Fibroblast of the aortic adventitia (primary cell): ENCODE measurements at regions not wholly inside any gene's neighbourhood (a gene's known extent, or its start where the extent isn't known, plus 50 kb on each side); places are given as distances from the start of the nearest gene placed in this dataset.

ENCODE experiments used
- DNase-seq: peaks from one replicate; pipeline ENCODE4 v3.0.0-alpha.2; 2010; ENCODE audit warnings: low read depth
- H3K4me3 ChIP-seq: 2 replicates; pipeline ENCODE4 v1.5.1; 2011; ENCODE audit warnings: low read depth, mild to moderate bottlenecking, control low read depth, low read length, moderate library complexity
- TF ChIP-seq, protein P1 (sequence below): IDR thresholded peaks from 2 replicates; pipeline ENCODE4 v1.5.1; 2011; ENCODE audit warnings: mild to moderate bottlenecking, low read length, control low read depth, inconsistent platforms; ENCODE audit not compliant: insufficient read depth

DNA sequence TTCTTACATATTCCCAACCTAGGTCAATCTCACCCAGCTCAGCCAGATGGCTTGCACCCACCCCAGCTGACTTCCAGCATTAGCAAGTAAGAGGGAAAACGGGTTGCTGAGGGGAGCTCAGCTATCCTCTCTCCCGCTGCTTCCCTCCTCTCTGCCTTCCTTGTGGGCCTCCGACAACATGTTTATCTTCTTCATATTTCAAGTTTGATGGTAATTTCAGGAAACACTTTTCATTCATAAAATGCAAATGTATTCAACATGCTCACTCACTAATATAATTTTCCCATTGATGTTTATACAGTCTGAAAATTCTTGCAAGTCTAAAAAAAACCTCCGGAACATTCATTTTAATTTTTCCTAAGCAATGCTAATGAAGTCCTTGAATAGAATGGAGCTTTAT, 372.5 kb upstream of the B3GAT1 start:
- DNase-seq: no peak
- no peak overlapping the region for H3K4me3 ChIP-seq
- TF ChIP-seq, protein P1, sequence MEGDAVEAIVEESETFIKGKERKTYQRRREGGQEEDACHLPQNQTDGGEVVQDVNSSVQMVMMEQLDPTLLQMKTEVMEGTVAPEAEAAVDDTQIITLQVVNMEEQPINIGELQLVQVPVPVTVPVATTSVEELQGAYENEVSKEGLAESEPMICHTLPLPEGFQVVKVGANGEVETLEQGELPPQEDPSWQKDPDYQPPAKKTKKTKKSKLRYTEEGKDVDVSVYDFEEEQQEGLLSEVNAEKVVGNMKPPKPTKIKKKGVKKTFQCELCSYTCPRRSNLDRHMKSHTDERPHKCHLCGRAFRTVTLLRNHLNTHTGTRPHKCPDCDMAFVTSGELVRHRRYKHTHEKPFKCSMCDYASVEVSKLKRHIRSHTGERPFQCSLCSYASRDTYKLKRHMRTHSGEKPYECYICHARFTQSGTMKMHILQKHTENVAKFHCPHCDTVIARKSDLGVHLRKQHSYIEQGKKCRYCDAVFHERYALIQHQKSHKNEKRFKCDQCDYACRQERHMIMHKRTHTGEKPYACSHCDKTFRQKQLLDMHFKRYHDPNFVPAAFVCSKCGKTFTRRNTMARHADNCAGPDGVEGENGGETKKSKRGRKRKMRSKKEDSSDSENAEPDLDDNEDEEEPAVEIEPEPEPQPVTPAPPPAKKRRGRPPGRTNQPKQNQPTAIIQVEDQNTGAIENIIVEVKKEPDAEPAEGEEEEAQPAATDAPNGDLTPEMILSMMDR: no peak

DNA sequence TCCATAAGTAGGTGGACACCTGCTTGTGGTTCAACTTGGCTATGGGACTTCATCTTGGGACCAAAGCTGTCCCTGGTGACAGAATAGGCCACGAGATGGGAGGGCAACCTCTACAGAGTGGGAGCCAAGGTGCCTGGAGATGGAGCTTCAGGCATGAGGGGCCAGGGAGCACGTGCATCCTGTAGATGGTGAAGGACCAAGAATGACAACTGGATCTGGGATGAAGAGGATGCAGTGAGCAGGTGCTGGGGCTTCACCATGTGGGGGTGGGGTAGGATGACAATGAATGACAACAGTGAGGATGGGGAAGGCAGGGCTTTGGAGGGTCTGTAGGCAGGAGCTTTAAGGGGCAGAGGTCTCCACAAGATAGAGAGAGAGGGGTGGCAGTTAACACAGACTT, 372.0 kb upstream of the B3GAT1 start:
- no peak for DNase-seq
- no peak overlapping the region for H3K4me3 ChIP-seq
- TF ChIP-seq, protein P1: no peak

DNA sequence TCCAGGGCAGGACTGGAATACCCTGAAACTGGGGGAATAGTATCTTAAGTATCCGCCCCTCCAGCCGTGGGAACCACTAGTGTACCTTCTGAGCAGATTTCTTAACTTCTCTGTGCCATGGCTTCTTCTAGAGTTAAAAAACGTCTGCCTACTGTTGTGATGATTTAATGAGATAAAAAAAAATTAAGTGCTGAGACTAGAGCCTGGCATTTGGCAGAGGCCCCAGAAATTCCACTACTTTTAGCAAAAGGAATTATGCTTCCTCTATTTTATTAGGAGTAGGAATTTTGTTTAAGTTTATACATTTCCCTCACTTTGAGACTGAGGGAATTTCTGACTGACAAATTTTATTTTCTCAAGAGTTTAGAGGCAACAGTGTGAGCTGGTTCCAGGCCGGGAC, 371.2 kb upstream of the B3GAT1 start:
- TF ChIP-seq, protein P1: no peak
- DNase-seq: no peak
- H3K4me3 ChIP-seq: no peak overlapping the region

DNA sequence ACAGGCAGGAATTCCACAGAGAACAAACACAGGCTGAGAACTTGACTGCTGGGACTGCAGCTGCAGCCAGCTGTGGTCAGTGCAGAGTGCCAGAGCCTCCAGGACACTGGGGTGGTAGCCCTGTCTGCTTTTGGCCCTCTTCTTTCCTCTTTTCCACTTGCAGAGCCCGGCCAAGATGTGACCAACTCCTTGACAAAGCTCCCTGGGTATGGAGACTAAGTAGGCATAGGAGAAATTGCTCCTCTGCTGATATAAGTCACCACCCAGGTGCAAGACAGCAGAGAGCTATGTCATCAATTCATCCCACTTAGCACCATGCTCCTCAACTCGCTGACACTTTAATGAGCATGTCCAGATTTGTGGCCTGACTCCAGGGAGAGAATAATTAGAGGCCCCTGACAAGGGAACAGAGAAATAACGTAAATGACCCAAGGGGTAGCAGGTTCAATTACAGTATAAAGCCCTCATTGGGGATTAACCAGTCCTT, 369.4 kb upstream of the B3GAT1 start:
- no peak overlapping the region for H3K4me3 ChIP-seq
- DNase-seq: no peak
- TF ChIP-seq, protein P1: no peak

DNA sequence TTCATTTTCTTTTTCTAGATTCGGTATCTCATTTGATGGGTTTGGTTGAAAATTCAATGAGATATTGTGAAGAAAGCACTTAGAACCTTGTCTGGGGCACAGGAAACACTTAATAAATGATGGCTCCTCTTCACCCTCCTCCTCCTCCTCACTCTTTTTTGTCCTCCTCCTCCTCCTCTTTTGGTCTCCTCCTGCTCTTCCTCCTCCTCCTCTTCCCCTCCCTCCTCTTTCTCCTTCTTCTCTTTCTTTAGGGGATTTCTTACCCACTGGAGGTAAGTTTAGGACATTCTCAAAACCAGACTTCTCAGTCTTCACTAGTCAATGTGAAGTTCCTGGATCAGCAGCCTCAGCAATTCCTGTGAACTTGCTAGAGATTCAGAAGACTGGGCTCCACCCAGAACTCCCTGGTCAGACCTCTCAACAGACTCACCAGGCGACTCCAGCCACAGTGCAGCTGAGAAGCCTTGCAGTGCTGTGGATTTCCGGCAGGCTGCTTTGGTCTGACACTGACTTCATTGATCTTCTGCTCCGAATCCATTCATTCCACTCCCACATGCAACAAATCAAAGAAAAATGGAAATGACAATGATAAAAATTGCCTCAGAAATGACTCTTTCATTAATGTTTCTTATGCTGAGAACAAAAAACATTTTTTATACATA, 368.6 kb upstream of the B3GAT1 start:
- TF ChIP-seq, protein P1: no peak
- no peak for DNase-seq
- no peak overlapping the region for H3K4me3 ChIP-seq

DNA sequence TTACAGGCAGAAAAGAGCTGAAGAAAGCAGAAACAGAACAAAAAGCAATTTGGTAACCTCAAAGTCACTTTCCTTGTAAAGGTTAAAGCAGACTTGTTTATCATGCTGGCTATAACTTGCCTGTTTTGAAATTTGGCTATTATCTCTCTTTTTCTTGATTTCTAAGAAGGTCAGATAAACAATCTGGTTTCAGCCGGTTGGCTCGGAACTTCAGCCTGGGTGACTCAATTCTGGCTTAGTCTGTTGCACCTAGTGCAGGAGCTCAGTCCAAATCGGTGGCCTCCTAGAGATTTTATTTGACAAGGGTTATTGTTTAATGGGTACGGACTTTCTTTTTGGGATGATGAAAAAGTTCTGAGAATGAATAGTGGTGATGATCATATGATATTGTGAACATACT, 367.1 kb upstream of the B3GAT1 start:
- TF ChIP-seq, protein P1: no peak
- no peak for DNase-seq
- H3K4me3 ChIP-seq: no peak overlapping the region

DNA sequence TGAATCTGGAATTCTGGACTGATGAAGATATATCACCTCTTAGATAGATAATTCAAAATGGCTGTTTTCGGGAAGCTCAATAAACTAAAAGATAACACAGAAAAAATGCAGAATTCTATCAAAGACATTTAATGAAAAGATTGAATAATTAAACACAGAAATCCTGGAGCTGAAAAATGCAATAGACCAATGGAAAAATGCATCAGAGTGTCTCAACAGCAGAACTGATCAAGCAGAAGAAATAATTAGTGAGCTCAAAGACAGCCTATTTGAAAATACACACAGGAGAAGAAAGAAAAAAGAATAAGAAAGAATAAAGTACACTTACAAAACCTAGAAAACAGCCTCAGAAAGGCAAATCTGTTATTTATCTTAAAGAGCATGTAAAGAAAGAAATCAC, 356.4 kb upstream of the B3GAT1 start:
- DNase-seq: no peak
- H3K4me3 ChIP-seq: no peak overlapping the region
- TF ChIP-seq, protein P1: no peak
